Adrenal gland (tissue), 5 donors: ENCODE measurements at regions not wholly inside any gene's neighbourhood (a gene's known extent, or its start where the extent isn't known, plus 50 kb on each side); places are given as distances from the start of the nearest gene placed in this dataset.

Experiments used
- POLR2A ChIP-seq, 2 donors: fragments of 450-650 bp; IDR thresholded peaks; one replicate each; pipeline ENCODE4 v1.6.1; 2017; ENCODE audit warnings: antibody characterized with exemption in 2 of 2, mild to moderate bottlenecking in 2 of 2, moderate library complexity in 1 of 2
- TF ChIP-seq, protein P1 (sequence below), 6 experiments: fragments of 450-650 bp in 4 of 6; fragments of 200-600 bp in 2 of 6; sonication (generic) in 1 of 6; IDR thresholded peaks; 1 replicate in 5 of 6; 2 replicates in 1 of 6; pipeline versions ENCODE4 v1.5.1 to v1.8.0; 2016 to 2021; ENCODE audit warnings: antibody characterized with exemption in 6 of 6, mild to moderate bottlenecking in 2 of 6, moderate library complexity in 1 of 6
- donor health status: DM: no; HTN: no; CAD: no.

DNA sequence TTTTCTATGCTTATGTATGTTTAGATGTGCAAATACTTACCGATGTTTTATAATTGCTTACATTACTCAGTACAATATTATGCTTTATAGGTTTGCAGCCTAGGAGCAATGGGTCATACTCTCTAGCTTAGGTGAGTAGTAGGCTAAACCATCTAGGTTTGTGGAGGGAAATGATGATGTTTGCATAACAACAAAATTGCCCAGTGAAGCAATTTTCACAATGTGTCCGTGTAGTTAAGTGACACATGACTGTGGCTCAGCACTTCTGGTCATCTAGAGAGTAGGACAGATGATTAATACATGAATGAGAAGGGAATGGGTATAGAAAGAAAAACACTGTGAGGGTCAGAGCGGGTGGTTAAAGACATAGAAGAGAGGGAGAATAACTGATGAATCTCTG lies 2116.2 kb upstream of the PIK3C3 start:
- TF ChIP-seq, protein P1, sequence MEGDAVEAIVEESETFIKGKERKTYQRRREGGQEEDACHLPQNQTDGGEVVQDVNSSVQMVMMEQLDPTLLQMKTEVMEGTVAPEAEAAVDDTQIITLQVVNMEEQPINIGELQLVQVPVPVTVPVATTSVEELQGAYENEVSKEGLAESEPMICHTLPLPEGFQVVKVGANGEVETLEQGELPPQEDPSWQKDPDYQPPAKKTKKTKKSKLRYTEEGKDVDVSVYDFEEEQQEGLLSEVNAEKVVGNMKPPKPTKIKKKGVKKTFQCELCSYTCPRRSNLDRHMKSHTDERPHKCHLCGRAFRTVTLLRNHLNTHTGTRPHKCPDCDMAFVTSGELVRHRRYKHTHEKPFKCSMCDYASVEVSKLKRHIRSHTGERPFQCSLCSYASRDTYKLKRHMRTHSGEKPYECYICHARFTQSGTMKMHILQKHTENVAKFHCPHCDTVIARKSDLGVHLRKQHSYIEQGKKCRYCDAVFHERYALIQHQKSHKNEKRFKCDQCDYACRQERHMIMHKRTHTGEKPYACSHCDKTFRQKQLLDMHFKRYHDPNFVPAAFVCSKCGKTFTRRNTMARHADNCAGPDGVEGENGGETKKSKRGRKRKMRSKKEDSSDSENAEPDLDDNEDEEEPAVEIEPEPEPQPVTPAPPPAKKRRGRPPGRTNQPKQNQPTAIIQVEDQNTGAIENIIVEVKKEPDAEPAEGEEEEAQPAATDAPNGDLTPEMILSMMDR (IDR thresholded peaks at IDR 0.05) = no peak
- no peak for TF ChIP-seq POLR2A (IDR thresholded peaks at IDR 0.05)
